BE2C (cell line): ENCODE measurements at regions not wholly inside any gene's neighbourhood (a gene's known extent, or its start where the extent isn't known, plus 50 kb on each side); places are given as distances from the start of the nearest gene placed in this dataset.

ENCODE experiments used
- DNase-seq: peaks from one replicate; pipeline ENCODE4 v3.0.0-alpha.2; 2020
- H3K27me3 ChIP-seq: fragments of 250-450 bp; sonication (Bioruptor Pico); 2 replicates; pipeline ENCODE4 v1.5.1; 2020; ENCODE audit warnings: mild to moderate bottlenecking
- H3K36me3 ChIP-seq: fragments of 250-450 bp; sonication (Bioruptor Pico); 2 replicates; pipeline ENCODE4 v1.5.1; 2020; ENCODE audit warnings: mild to moderate bottlenecking
- H3K4me1 ChIP-seq: fragments of 250-450 bp; sonication (Bioruptor Pico); 2 replicates; pipeline ENCODE4 v1.5.1; 2020
- H3K4me3 ChIP-seq: 2 replicates; pipeline ENCODE4 v1.5.1; 2011; ENCODE audit warnings: low read depth, low read length
- H3K9me3 ChIP-seq: fragments of 250-450 bp; sonication (Bioruptor Pico); 2 replicates; pipeline ENCODE4 v1.5.1; 2020
- TF ChIP-seq, protein P1 (sequence below): IDR thresholded peaks from 2 replicates; pipeline ENCODE4 v1.5.1; 2012; ENCODE audit warnings: mild to moderate bottlenecking, low read depth, low read length

GRCh38 chr4:151908201-151908600 is 147.4 kb upstream of the GATB start:
- Histone ChIP-seq H3K36me3 (no peaks in the 10 kb centered on the region), H3K27me3 (no peaks in the 10 kb centered on the region), H3K9me3 (no peaks in the 10 kb centered on the region), H3K4me1 (no peaks in the 10 kb centered on the region), H3K4me3 (no peak overlapping the region)
- TF ChIP-seq, protein P1, sequence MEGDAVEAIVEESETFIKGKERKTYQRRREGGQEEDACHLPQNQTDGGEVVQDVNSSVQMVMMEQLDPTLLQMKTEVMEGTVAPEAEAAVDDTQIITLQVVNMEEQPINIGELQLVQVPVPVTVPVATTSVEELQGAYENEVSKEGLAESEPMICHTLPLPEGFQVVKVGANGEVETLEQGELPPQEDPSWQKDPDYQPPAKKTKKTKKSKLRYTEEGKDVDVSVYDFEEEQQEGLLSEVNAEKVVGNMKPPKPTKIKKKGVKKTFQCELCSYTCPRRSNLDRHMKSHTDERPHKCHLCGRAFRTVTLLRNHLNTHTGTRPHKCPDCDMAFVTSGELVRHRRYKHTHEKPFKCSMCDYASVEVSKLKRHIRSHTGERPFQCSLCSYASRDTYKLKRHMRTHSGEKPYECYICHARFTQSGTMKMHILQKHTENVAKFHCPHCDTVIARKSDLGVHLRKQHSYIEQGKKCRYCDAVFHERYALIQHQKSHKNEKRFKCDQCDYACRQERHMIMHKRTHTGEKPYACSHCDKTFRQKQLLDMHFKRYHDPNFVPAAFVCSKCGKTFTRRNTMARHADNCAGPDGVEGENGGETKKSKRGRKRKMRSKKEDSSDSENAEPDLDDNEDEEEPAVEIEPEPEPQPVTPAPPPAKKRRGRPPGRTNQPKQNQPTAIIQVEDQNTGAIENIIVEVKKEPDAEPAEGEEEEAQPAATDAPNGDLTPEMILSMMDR = no peak
- DNase-seq = no peak

- H3K27me3 ChIP-seq = no peaks in the 10 kb centered on the region
- no peaks in the 10 kb centered on the region for H3K36me3 ChIP-seq
- H3K9me3 ChIP-seq = no peaks in the 10 kb centered on the region
- no peak for DNase-seq
- H3K4me1 ChIP-seq = no peaks in the 10 kb centered on the region
- no peak overlapping the region for H3K4me3 ChIP-seq
- TF ChIP-seq, protein P1 = no peak
Observed at GRCh38 chr4:151906438-151906837, 145.6 kb upstream of the GATB start.

- Histone ChIP-seq H3K4me3 (no peak overlapping the region), H3K9me3 (no peaks in the 10 kb centered on the region), H3K27me3 (no peaks in the 10 kb centered on the region), H3K36me3 (no peaks in the 10 kb centered on the region), H3K4me1 (no peaks in the 10 kb centered on the region)
- DNase-seq = no peak
- TF ChIP-seq, protein P1 = no peak
Observed at GRCh38 chr4:151905197-151905596, 144.4 kb upstream of the GATB start.

DNA sequence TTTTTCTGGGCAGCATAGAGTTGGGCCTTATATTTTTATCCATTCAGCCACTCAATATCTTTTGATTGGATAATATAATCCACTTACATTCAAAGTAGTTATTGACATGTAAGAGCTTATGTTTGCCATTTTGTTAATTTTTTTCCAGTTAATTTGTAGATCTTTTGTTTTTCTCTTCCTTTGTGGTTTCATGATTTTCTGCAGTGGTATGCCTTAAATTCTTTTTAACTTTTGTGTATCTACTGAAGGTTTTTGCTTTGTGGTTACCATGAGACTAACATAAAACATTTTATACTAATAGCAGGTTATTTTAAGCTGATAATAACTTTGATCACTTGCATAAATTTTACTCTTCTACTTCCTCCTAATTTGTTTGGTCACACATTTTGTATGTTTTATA is 140.8 kb upstream of the GATB start:
- Histone ChIP-seq H3K9me3 (no peaks in the 10 kb centered on the region), H3K36me3 (no peaks in the 10 kb centered on the region), H3K4me1 (no peaks in the 10 kb centered on the region; the same call in 1 of the 2 replicates), H3K27me3 (no peaks in the 10 kb centered on the region), H3K4me3 (no peak overlapping the region)
- DNase-seq = no peak
- TF ChIP-seq, protein P1 = no peak

DNA sequence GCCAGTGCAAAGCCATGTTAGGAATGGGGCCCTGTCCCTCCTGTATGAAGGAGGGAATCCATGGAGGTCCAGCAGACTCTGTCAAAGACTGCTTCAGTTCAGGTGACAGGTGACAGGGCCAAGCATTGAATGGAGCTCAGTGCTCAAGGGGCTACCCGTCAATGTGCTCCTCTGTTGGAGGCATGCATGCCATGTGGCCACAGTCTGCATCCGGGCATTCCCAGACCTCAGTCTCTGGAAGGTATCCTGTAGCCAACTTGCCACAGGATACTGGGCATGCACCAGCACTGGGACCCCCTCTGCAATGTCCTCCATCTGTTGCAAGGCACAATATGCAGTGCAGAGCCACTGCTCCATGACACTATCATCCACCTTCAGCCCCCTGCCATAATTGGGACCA is 136.1 kb upstream of the GATB start:
- H3K4me1 ChIP-seq = no peaks in the 10 kb centered on the region; the same call in 1 of the 2 replicates
- no peaks in the 10 kb centered on the region for H3K27me3 ChIP-seq
- no peak for DNase-seq
- H3K4me3 ChIP-seq = no peak overlapping the region
- no peaks in the 10 kb centered on the region for H3K36me3 ChIP-seq
- TF ChIP-seq, protein P1 = no peak
- no peaks in the 10 kb centered on the region for H3K9me3 ChIP-seq

- DNase-seq = no peak
- H3K4me1 ChIP-seq = no peaks in the 10 kb centered on the region; the same call in 1 of the 2 replicates
- H3K9me3 ChIP-seq = no peaks in the 10 kb centered on the region
- no peaks in the 10 kb centered on the region for H3K36me3 ChIP-seq
- TF ChIP-seq, protein P1 = no peak
- no peak overlapping the region for H3K4me3 ChIP-seq
- H3K27me3 ChIP-seq = no peaks in the 10 kb centered on the region
Observed at GRCh38 chr4:151895671-151896070, 134.9 kb upstream of the GATB start.
